ENCODE measurements at regions not wholly inside any gene's neighbourhood (a gene's known extent, or its start where the extent isn't known, plus 50 kb on each side); places are given as distances from the start of the nearest gene placed in this dataset.
"Not testable (repeated sequence)": the region's sequence is repeated elsewhere in the genome, so short reads cannot be mapped to it uniquely, and the experiment has no call there.

DNA sequence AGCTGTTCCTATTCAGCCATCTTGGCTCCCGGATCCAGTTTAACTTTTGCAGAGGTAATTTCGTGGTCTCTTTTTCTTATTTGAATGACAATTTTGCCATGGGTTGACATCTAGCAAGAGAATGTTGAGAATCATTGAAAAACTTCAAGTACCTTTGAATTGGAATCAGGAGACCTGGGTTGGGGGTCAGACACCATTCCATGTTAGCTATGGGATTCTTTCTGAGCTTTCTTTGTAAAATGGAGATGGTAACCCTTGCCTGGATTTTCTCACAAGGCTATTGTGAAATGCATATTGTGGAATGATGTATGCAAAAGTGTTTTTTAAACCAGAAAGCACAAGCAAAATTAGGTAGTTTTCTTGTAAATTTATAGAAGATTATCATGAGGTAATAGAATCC lies 79.1 kb upstream of the HAND2 start:
- DNase-seq (ENCODE audit: low spot score) = no peak
- intact Hi-C loops (cut with DNase I) = no loop called here

DNA sequence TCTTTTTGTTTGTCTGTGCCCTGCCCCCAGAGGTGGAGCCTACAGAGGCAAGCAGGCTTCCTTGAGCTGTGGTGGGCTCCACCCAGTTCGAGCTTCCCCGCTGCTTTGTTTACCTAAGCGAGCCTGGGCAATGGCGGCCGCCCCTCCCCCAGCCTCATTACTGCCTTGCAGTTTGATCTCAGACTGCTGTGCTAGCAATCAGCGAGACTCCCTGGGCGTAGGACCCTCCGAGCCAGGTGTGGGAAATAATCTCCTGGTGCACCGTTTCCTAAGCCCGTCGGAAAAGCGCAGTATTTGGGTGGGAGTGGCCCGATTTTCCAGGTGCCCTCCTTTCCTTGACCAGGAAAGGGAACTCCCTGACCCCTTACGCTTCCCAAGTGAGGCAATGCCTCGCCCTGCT lies 78.6 kb upstream of the HAND2 start:
- DNase-seq (ENCODE audit: low spot score); intact Hi-C loops (cut with DNase I): not testable (repeated sequence)

- no peak for DNase-seq (ENCODE audit: low spot score)
- intact Hi-C loops (cut with DNase I) = no loop called here
These were observed 61.7 kb upstream of the HAND2 start for GRCh38 chr4:173591760-173592159.

DNA sequence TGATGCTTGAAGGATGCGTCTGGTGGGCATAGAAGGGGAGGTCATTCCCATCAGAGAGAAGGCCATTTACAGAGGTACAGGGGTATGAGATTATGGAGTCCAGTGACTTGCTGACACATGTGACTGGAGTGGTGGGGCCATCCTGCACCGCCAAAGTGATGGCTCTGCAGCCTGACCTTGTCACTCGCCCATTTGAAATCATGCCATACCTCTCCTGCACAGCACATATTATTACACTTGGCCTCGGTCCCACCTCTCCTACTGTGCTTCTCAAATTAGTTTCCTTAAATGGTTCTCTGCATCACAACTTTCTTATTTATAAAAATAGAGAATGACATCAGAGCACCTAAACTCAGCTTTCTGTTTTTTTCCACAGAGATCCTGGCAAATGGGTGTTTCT lies 60.7 kb upstream of the HAND2 start:
- no peak for DNase-seq (ENCODE audit: low spot score)
- intact Hi-C loops (cut with DNase I) = no loop called here

DNA sequence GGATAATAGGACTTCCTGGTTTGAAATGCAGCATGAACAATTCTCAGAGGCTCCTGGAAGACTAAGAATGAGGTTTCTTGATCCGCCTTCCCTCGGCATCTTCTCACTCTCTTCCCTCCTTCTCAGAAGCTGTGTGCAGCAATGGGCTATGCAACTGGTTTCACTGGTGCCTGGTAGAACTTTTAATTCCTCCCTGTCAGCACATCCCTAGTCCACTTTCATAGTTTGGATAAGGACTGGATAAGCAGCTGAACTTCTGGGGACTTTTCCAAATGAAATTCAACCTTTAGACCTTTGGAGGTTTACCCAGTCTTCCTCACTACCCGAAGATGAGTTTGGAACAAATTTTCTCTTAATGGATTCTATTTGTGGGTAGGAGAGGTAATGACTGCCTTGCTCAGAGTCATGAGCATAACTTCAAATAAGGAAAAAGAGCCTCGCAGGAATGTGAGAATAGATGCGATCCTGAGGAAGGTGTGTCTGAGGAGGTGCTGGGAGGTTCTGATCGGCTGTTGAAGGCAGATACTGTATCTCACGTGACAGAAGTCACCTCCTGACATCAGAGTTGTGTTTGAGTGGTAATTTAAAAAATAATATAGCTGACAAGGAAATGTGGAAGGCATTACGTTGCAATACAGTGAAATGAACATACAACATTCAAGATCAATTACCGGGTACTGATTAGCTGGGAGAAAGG lies 56.0 kb upstream of the HAND2 start:
- no peak for DNase-seq (ENCODE audit: low spot score)
- intact Hi-C loops (cut with DNase I) = loop anchor here (5.0 kb wide), 1 partner anchor 56 kb away; no protein-coding TSS in a partner anchor

- DNase-seq (ENCODE audit: low spot score) = no peak
These were observed 54.5 kb upstream of the HAND2 start for GRCh38 chr4:173584506-173584905.

More at GRCh38 chr4:173584506-173584905, 54.5 kb upstream of the HAND2 start:
- intact Hi-C loops (cut with DNase I) = no loop called here

Measured in cardiac septum (tissue), 1 donor.